Endothelial cell of umbilical vein (primary cell): ENCODE measurements at regions not wholly inside any gene's neighbourhood (a gene's known extent, or its start where the extent isn't known, plus 50 kb on each side); places are given as distances from the start of the nearest gene placed in this dataset.

Experiments
- BruUV-seq: library from RNA; stranded (reverse); fragments of 400-500 nt; replicated peaks from 2 replicates; lab custom pipeline; 2021; lab: Mats Ljungman, UMichigan
- CTCF ChIA-PET: fragments of 300-600, 350-600 bp; sonication (Branson Sonifier 250); formaldehyde crosslinking; loops from one replicate; lab custom pipeline; 2021; ENCODE audit warnings: antibody characterized with exemption, inconsistent platforms; lab: Charles Lee
- POLR2A ChIA-PET: fragments of 300-600, 350-600 bp; sonication (Branson Sonifier 250); formaldehyde crosslinking; loops from one replicate; lab custom pipeline; 2021; ENCODE audit warnings: antibody characterized with exemption, inconsistent platforms; lab: Charles Lee
- DNase-seq: peaks from one replicate; pipeline ENCODE4 v3.0.0-alpha.2; 2011; ENCODE audit warnings: low read depth, low spot score
- FAIRE-seq: peaks from 2 replicates; lab custom pipeline; 2011; peaks lifted over from hg19 to GRCh38; lab: Jason Lieb, UNC
- H2AFZ ChIP-seq: 2 replicates; pipeline ENCODE4 v1.6.0; 2012; ENCODE audit warnings: low read depth, low read length, control low read depth, inconsistent platforms
- H3K27ac ChIP-seq: 2 replicates; pipeline ENCODE4 v1.5.1; 2011; ENCODE audit warnings: low read depth, mild to moderate bottlenecking, control low read depth, low read length, moderate library complexity; ENCODE audit not compliant: insufficient read depth
- H3K27me3 ChIP-seq, 2 experiments: 2 replicates each; pipeline versions ENCODE4 v1.6.0 to v1.6.1; 2011; ENCODE audit warnings: low read length in 2 of 2, mixed read lengths in 1 of 2; ENCODE audit not compliant: control insufficient read depth in 2 of 2, insufficient read depth in 2 of 2
- H3K36me3 ChIP-seq, 2 experiments: 2 replicates in 1 of 2; 3 replicates in 1 of 2; pipeline ENCODE4 v1.5.1; 2011; ENCODE audit warnings: low read length in 2 of 2, mild to moderate bottlenecking in 1 of 2, moderate library complexity in 1 of 2; ENCODE audit not compliant: control insufficient read depth in 2 of 2, insufficient read depth in 2 of 2; ENCODE audit errors: extremely low read depth in 1 of 2
- H3K4me1 ChIP-seq: 3 replicates; pipeline ENCODE4 v1.5.1; 2011; ENCODE audit warnings: mild to moderate bottlenecking, low read length; ENCODE audit not compliant: control insufficient read depth, insufficient read depth; ENCODE audit errors: extremely low read depth
- H3K4me2 ChIP-seq: 2 replicates; pipeline ENCODE4 v1.6.1; 2011; ENCODE audit warnings: low read length, control low read depth, mixed read lengths; ENCODE audit not compliant: insufficient read depth
- H3K4me3 ChIP-seq, 3 experiments: fragments of 200-600 bp in 1 of 3; sonication (generic), shearing (Covaris generic) in 1 of 3; replicated peaks in 1 of 3; 2 replicates each; pipeline ENCODE4 v1.5.1; 2011 to 2016; ENCODE audit warnings: control low read depth in 3 of 3, low read length in 3 of 3, mild to moderate bottlenecking in 2 of 3, inconsistent platforms in 1 of 3, low read depth in 1 of 3, moderate library complexity in 1 of 3; ENCODE audit not compliant: insufficient read depth in 1 of 3
- H3K79me2 ChIP-seq: 2 replicates; pipeline ENCODE4 v1.6.0; 2012; ENCODE audit warnings: low read length, inconsistent platforms; ENCODE audit not compliant: control insufficient read depth, insufficient read depth
- H3K9ac ChIP-seq: replicated peaks from 2 replicates; pipeline ENCODE3; 2011; ENCODE audit warnings: low read length, control low read depth; ENCODE audit not compliant: insufficient read depth; ENCODE audit errors: extremely low read depth
- H3K9me1 ChIP-seq: replicated peaks from 3 replicates; pipeline ENCODE4 v1.6.0; 2011; ENCODE audit warnings: mild to moderate bottlenecking, low read length; ENCODE audit not compliant: control insufficient read depth, insufficient read depth; ENCODE audit errors: extremely low read depth
- H3K9me3 ChIP-seq: replicated peaks from 2 replicates; pipeline ENCODE4 v1.5.1; 2012; ENCODE audit warnings: low read length, inconsistent platforms; ENCODE audit not compliant: control insufficient read depth, insufficient read depth
- H4K20me1 ChIP-seq: replicated peaks from 2 replicates; pipeline ENCODE3; 2011; ENCODE audit warnings: mild to moderate bottlenecking, low read length; ENCODE audit not compliant: control insufficient read depth, insufficient read depth; ENCODE audit errors: extremely low read depth
- CTCF ChIP-seq, 2 donors: IDR thresholded peaks; 1 replicate in 1 of 2; 2 replicates in 1 of 2; pipeline ENCODE4 v1.5.1; 2011; ENCODE audit warnings: low read length in 2 of 2, mild to moderate bottlenecking in 2 of 2, moderate library complexity in 2 of 2, control low read depth in 1 of 2, inconsistent platforms in 1 of 2, low read depth in 1 of 2; ENCODE audit not compliant: insufficient read depth in 1 of 2; ENCODE audit errors: extremely low read depth in 1 of 2
- EZH2 ChIP-seq: IDR thresholded peaks from 2 replicates; pipeline ENCODE4 v1.6.1; 2012; ENCODE audit warnings: borderline replicate concordance, low read depth, mild to moderate bottlenecking, moderate library complexity, low read length, inconsistent platforms; ENCODE audit not compliant: severe bottlenecking
- FOS ChIP-seq: IDR thresholded peaks from 2 replicates; pipeline ENCODE4 v1.6.1; 2011; ENCODE audit warnings: mild to moderate bottlenecking, low read length, moderate library complexity, borderline replicate concordance; ENCODE audit not compliant: insufficient read depth
- GATA2 ChIP-seq: IDR thresholded peaks from 2 replicates; pipeline ENCODE4 v1.7.0; 2011; ENCODE audit warnings: low read depth, mild to moderate bottlenecking, moderate library complexity, mixed read lengths, low read length; ENCODE audit not compliant: insufficient read length, insufficient read depth
- MYC ChIP-seq: IDR thresholded peaks from one replicate; pipeline ENCODE4 v1.6.1; 2011; ENCODE audit warnings: mild to moderate bottlenecking, low read depth, low read length
- POLR2A ChIP-seq: IDR thresholded peaks from 2 replicates; pipeline ENCODE4 v1.6.1; 2012; ENCODE audit warnings: low read depth, mild to moderate bottlenecking, control low read depth, low read length
- POLR2AphosphoS5 ChIP-seq: IDR thresholded peaks from 2 replicates; pipeline ENCODE4 v1.6.1; 2012; ENCODE audit warnings: low read depth, mild to moderate bottlenecking, control low read depth, low read length, moderate library complexity; ENCODE audit not compliant: insufficient read depth
- dilution Hi-C: fragments of 300-500 bp; cut with MboI; formaldehyde crosslinking; loops from one replicate; pipeline ENCODE4 v1.15.0; 2019; ENCODE audit warnings: low sequenced_read_pairs; ENCODE audit not compliant: extremely low pct_ligation_motif_present
- intact Hi-C: fragments of 100-400 bp; cut with micrococcal nuclease; formaldehyde crosslinking; loops from one replicate; pipeline ENCODE4 v1.10.0; 2022

- Histone ChIP-seq H3K9me3 (no peaks in the 10 kb centered on the region), H3K4me3 (no peak overlapping the region), H3K9ac (no peak overlapping the region), H3K79me2 (no peaks in the 10 kb centered on the region), H3K36me3 (no peaks in the 10 kb centered on the region), H3K4me1 (peaks cover 18% of the 10 kb centered on the region), H2AFZ (no peak overlapping the region), H4K20me1 (no peaks in the 10 kb centered on the region), H3K9me1 (no peaks in the 10 kb centered on the region), H3K27ac (no peak overlapping the region), H3K27me3 (no peaks in the 10 kb centered on the region), H3K4me2 (no peak overlapping the region)
- BruUV-seq = no TSS peak
- TF ChIP-seq GATA2 = no peak
- no peak for TF ChIP-seq POLR2AphosphoS5
- intact Hi-C loops = no loop called here
- DNase-seq (no peak), FAIRE-seq (no peak)
- dilution Hi-C loops = no loop called here
- ChIA-PET CTCF (interaction anchor here (1.2 kb wide), 1 partner anchor 59 kb away, joined by 3 read pairs; no protein-coding TSS in a partner anchor), POLR2A (no interaction called here)
Observed at GRCh38 chr7:17242504-17242903, 55.9 kb upstream of the AHR start.

GRCh38 chr7:17244786-17245185, 53.7 kb upstream of the AHR start:
- Histone ChIP-seq H3K27me3 (no peaks in the 10 kb centered on the region), H3K9ac (no peak overlapping the region), H3K9me1 (no peaks in the 10 kb centered on the region), H3K79me2 (no peaks in the 10 kb centered on the region), H2AFZ (no peak overlapping the region), H3K27ac (no peak overlapping the region), H3K4me3 (no peak overlapping the region), H3K36me3 (no peaks in the 10 kb centered on the region), H3K4me2 (no peak overlapping the region), H3K9me3 (no peaks in the 10 kb centered on the region), H3K4me1 (peaks cover 7% of the 10 kb centered on the region), H4K20me1 (no peaks in the 10 kb centered on the region)
- intact Hi-C loops (no loop called here), dilution Hi-C loops (no loop called here)
- DNase-seq (no peak), FAIRE-seq (no peak)
- POLR2A ChIA-PET = no interaction called here
- BruUV-seq = no TSS peak
- CTCF ChIA-PET = interaction anchor here (0.8 kb wide), 1 partner anchor 10 kb away, joined by 3 read pairs; no protein-coding TSS in a partner anchor
- no peak for TF ChIP-seq CTCF (IDR thresholded peaks at IDR 0.05; ENCODE audit: extremely low read depth in 1 of 2, insufficient read depth in 1 of 2, low read depth in 1 of 2, low read length in 2 of 2)
- TF ChIP-seq POLR2AphosphoS5 = no peak
- TF ChIP-seq GATA2 = no peak
- no peak for TF ChIP-seq POLR2A
- no peak for TF ChIP-seq EZH2
- no peak for TF ChIP-seq FOS
- no peak for TF ChIP-seq MYC
